ENCODE measurements at regions not wholly inside any gene's neighbourhood (a gene's known extent, or its start where the extent isn't known, plus 50 kb on each side); places are given as distances from the start of the nearest gene placed in this dataset.

DNA sequence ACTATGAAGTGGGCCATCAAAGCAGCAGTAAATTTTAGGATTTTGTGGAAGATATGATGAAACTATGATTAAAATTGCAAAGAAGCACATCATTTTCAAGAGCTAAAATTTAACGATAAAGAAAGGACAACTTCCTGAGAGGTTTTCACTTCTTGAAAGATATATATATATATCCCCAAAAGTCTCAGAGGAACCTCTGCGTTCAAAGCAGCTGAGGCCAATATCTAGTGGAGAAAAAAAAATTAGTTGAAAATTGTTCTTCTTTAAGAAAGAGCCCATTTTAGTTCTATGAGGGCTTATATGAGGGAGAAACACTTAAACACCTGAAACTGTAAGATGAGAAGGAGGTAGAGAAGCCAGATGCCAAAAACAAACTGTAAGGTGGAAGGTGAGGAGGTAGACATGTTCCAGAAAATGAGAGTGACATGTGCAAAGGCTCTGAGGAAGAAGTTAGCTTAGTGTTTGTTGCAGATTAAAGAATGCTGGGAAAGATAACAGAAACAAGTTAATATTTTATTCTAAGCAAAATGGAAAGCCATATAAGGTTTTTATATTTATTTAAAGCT, 72.9 kb upstream of the VRK2 start:
- TF ChIP-seq POLR2A (IDR thresholded peaks at IDR 0.05; ENCODE audit: low read depth, low read length): no peak
- no peak for TF ChIP-seq POLR2AphosphoS5 (IDR thresholded peaks at IDR 0.05; ENCODE audit: low read depth, low read length)

Data from GM12892 (cell line).